ENCODE measurements at regions not wholly inside any gene's neighbourhood (a gene's known extent, or its start where the extent isn't known, plus 50 kb on each side); places are given as distances from the start of the nearest gene placed in this dataset.

DNA sequence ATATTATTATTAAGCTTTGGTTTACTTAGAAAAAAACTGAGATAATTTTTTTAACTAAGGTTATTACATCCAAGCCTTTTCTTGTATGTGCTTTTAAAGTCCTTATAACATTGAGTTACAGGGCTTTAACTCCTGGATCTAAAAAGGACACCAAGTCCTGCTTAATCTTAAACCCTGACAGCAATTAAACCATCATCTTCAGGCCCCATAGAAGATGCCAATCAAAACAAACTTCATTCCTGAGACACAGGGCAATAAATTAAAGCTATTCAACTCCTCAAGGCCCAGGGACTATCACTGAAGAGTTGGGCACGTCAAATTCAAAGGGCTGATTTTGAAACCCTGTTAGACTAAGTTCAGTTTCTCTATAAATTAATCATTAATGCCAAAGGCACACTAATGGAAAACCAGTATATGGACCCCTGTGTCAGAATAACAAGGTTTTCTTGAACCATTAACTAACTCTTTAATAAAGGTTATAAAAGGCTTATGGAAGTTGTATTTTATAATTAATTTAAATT, 1152.6 kb downstream of the NSUN3 start:
- Histone ChIP-seq H3K4me3 (no peak overlapping the region), H3K27ac (no peak overlapping the region), H3K9me3 (peaks cover 0 to 2% of the 10 kb centered on the region in 2 donors), H3K27me3 (no peaks in the 10 kb centered on the region), H3K4me1 (no peaks in the 10 kb centered on the region), H3K36me3 (no peaks in the 10 kb centered on the region)
- DNase-seq, result no peak
- WGBS, 2 donors (ENCODE audit: low coverage in 1 of 2), result 67 to 78% methylated on average over 1 of the region's 1 CpG
- TF ChIP-seq, protein P1, sequence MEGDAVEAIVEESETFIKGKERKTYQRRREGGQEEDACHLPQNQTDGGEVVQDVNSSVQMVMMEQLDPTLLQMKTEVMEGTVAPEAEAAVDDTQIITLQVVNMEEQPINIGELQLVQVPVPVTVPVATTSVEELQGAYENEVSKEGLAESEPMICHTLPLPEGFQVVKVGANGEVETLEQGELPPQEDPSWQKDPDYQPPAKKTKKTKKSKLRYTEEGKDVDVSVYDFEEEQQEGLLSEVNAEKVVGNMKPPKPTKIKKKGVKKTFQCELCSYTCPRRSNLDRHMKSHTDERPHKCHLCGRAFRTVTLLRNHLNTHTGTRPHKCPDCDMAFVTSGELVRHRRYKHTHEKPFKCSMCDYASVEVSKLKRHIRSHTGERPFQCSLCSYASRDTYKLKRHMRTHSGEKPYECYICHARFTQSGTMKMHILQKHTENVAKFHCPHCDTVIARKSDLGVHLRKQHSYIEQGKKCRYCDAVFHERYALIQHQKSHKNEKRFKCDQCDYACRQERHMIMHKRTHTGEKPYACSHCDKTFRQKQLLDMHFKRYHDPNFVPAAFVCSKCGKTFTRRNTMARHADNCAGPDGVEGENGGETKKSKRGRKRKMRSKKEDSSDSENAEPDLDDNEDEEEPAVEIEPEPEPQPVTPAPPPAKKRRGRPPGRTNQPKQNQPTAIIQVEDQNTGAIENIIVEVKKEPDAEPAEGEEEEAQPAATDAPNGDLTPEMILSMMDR (IDR thresholded peaks at IDR 0.05), result no peak
- no peak for TF ChIP-seq EP300 (IDR thresholded peaks at IDR 0.05; ENCODE audit: low read depth)
- no peak for TF ChIP-seq POLR2AphosphoS5 (IDR thresholded peaks at IDR 0.05)
- TF ChIP-seq POLR2A (IDR thresholded peaks at IDR 0.05), result no peak
- in situ Hi-C loops (cut with MboI; ENCODE audit: low pct_ligation_motif_present in 1 of 4, low pct_unique_long_range_greater_than_20kb in 1 of 4, low sequenced_read_pairs in 3 of 4) (no loop called here), intact Hi-C loops (cut with DNase I; ENCODE audit: low total_unique reads) (no loop called here)

DNA sequence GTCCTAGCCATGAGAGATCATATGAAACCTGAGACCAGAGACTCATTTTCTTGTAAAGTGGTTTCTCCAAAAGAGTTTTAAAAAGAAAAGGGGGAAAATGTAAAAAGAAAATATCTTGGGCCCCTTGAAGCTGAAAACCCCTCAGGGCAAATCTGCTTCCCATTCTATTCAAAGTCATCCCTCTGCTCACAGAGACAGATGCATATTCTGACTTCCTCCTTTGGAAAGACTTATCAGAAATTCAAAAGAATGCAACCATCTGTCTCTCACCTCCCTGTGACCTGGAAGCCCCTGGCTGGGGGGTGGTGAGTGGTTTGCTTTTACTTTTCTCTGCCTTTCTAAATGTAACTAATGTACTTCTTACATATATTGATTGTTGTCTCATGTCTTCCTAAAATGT, 1154.8 kb downstream of the NSUN3 start:
- DNase-seq, result no peak
- Histone ChIP-seq H3K36me3 (no peaks in the 10 kb centered on the region), H3K27me3 (no peaks in the 10 kb centered on the region), H3K4me1 (no peaks in the 10 kb centered on the region), H3K4me3 (no peak overlapping the region), H3K27ac (no peak overlapping the region), H3K9me3 (peaks cover 0 to 2% of the 10 kb centered on the region in 2 donors)
- intact Hi-C loops (cut with DNase I; ENCODE audit: low total_unique reads), result no loop called here
- in situ Hi-C loops (cut with MboI; ENCODE audit: low pct_ligation_motif_present in 1 of 4, low pct_unique_long_range_greater_than_20kb in 1 of 4, low sequenced_read_pairs in 3 of 4), result no loop called here
- TF ChIP-seq, protein P1 (IDR thresholded peaks at IDR 0.05), result no peak
- no peak for TF ChIP-seq POLR2A (IDR thresholded peaks at IDR 0.05)
- TF ChIP-seq POLR2AphosphoS5 (IDR thresholded peaks at IDR 0.05), result no peak
- no peak for TF ChIP-seq EP300 (IDR thresholded peaks at IDR 0.05; ENCODE audit: low read depth)

DNA sequence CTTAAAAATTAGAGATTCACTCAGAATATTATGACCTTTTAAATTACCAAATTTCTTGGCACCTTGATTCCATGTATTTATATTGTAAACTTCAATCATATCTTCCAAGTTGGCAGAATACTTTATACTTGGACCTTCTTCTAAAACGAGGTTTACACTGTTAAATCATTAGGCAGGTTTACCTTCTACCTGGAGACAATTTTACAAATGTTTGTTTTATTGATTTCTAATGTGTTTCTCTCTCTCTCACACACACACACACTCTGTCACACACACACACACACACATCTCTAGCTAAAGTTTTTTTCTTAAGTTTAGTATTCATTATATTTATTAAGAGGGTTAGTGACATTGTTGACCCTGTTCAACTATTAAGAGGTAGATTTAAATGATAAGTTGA, 1155.6 kb downstream of the NSUN3 start:
- TF ChIP-seq POLR2AphosphoS5 (IDR thresholded peaks at IDR 0.05) (no peak), EP300 (IDR thresholded peaks at IDR 0.05; ENCODE audit: low read depth) (no peak), POLR2A (IDR thresholded peaks at IDR 0.05) (no peak)
- TF ChIP-seq, protein P1 (IDR thresholded peaks at IDR 0.05), result no peak
- DNase-seq, result no peak
- no peaks in the 10 kb centered on the region for H3K36me3 ChIP-seq
- WGBS, 2 donors (ENCODE audit: low coverage in 1 of 2), result 15 to 23% methylated on average over 1 of the region's 1 CpG
- no peak overlapping the region for H3K27ac ChIP-seq
- in situ Hi-C loops (cut with MboI; ENCODE audit: low pct_ligation_motif_present in 1 of 4, low pct_unique_long_range_greater_than_20kb in 1 of 4, low sequenced_read_pairs in 3 of 4) (no loop called here), intact Hi-C loops (cut with DNase I; ENCODE audit: low total_unique reads) (no loop called here)
- H3K27me3 ChIP-seq, result no peaks in the 10 kb centered on the region
- H3K9me3 ChIP-seq, result peaks cover 0 to 2% of the 10 kb centered on the region in 2 donors
- H3K4me3 ChIP-seq, result no peak overlapping the region
- H3K4me1 ChIP-seq, result no peaks in the 10 kb centered on the region

DNA sequence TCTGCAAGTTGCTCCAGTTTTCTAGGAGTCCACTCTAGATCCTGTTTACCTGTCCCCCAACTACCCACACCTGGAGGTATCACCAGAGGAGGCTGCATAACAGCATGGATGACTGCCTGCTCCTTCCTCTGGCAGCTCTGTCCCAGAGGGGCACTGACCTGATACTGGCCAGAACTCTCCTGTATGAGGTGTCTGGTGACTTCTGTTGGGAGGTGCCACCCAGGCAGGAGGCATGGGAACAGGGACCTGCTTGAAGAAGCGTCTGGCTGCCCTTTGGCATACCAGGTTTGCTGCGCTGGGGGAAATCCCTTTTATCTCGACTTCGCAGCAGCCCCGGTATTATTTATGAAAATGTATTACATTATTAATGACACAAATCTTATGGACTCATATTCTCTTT, 1163.6 kb downstream of the NSUN3 start:
- no peaks in the 10 kb centered on the region for H3K36me3 ChIP-seq
- intact Hi-C loops (cut with DNase I; ENCODE audit: low total_unique reads) (no loop called here), in situ Hi-C loops (cut with MboI; ENCODE audit: low pct_ligation_motif_present in 1 of 4, low pct_unique_long_range_greater_than_20kb in 1 of 4, low sequenced_read_pairs in 3 of 4) (no loop called here)
- DNase-seq, result no peak
- peaks cover 0 to 4% of the 10 kb centered on the region in 2 donors for H3K9me3 ChIP-seq
- no peak for TF ChIP-seq EP300 (IDR thresholded peaks at IDR 0.05; ENCODE audit: low read depth)
- TF ChIP-seq, protein P1 (IDR thresholded peaks at IDR 0.05), result no peak
- TF ChIP-seq POLR2AphosphoS5 (IDR thresholded peaks at IDR 0.05), result no peak
- no peak for TF ChIP-seq POLR2A (IDR thresholded peaks at IDR 0.05)
- no peak overlapping the region for H3K27ac ChIP-seq
- H3K4me1 ChIP-seq, result no peaks in the 10 kb centered on the region
- H3K4me3 ChIP-seq, result no peak overlapping the region
- 92 to 100% methylated on average over 1 to 5 of the region's 5 CpGs for WGBS, 2 donors (ENCODE audit: low coverage in 1 of 2)
- H3K27me3 ChIP-seq, result no peaks in the 10 kb centered on the region

Data from transverse colon (tissue), 4 donors.